HCT116 (cell line): ENCODE measurements at regions not wholly inside any gene's neighbourhood (a gene's known extent, or its start where the extent isn't known, plus 50 kb on each side); places are given as distances from the start of the nearest gene placed in this dataset.

ENCODE experiments used
- ATAC-seq: fragments of 200-7000 bp; cut with Tn5 transposase; 2 replicates; pipeline ENCODE4 v1.9.1; 2020; ENCODE audit warnings: mild to moderate bottlenecking, moderate library complexity
- BruUV-seq: library from RNA; stranded (reverse); fragments of 400-500 nt; replicated peaks from 2 replicates; lab custom pipeline; 2021; lab: Mats Ljungman, UMichigan
- CTCF ChIA-PET: fragments of 300-600 bp; sonication (Branson Sonifier 250); formaldehyde crosslinking; loops from one replicate; lab custom pipeline; 2021; ENCODE audit warnings: antibody characterized with exemption; lab: Charles Lee
- POLR2A ChIA-PET: fragments of 300-600, 350-600 bp; sonication (Branson Sonifier 250); formaldehyde crosslinking; loops from one replicate; lab custom pipeline; 2021; ENCODE audit warnings: antibody characterized with exemption; lab: Charles Lee
- RAD21 ChIA-PET, 2 experiments: fragments of 300-600 bp; sonication (Branson Sonifier 250); formaldehyde crosslinking; loops; one replicate each; lab custom pipeline; 2023; ENCODE audit warnings: low total read pairs in 2 of 2; ENCODE audit not compliant: uncharacterized antibody in 2 of 2, unreplicated experiment in 2 of 2, low non-redundant PET in 1 of 2; lab: Charles Lee
- DNase-seq: peaks from one replicate; pipeline ENCODE4 v3.0.0-alpha.2; 2010; ENCODE audit warnings: low read depth, low spot score
- H2AFZ ChIP-seq: fragments of 200-600 bp; shearing (Covaris generic), sonication (generic); 2 replicates; pipeline ENCODE4 v1.6.1; 2017; ENCODE audit warnings: low read depth, mixed run types, mixed read lengths, antibody characterized with exemption, low read length; ENCODE audit not compliant: poor library complexity, severe bottlenecking
- H3K27ac ChIP-seq: 2 replicates; pipeline ENCODE4 v1.5.1; 2012; ENCODE audit warnings: low read depth, low read length
- H3K27me3 ChIP-seq: fragments of 200-600 bp; sonication (generic); 2 replicates; pipeline ENCODE4 v1.6.1; 2016; ENCODE audit warnings: mixed run types, low read length, mixed read lengths; ENCODE audit not compliant: insufficient read depth
- H3K36me3 ChIP-seq, 2 experiments: fragments of 200-500 bp in 1 of 2; fragments of 200-600 bp in 1 of 2; sonication (Bioruptor generic) in 1 of 2; sonication (generic) in 1 of 2; 2 replicates each; pipeline versions ENCODE4 v1.5.1 to v1.6.1; 2014 to 2016; ENCODE audit warnings: low read length in 2 of 2, inconsistent platforms in 1 of 2, mixed read lengths in 1 of 2, mixed run types in 1 of 2; ENCODE audit not compliant: insufficient read depth in 2 of 2, control insufficient read depth in 1 of 2
- H3K4me1 ChIP-seq, 2 experiments: fragments of 200-600 bp in 1 of 2; sonication (generic) in 1 of 2; 2 replicates each; pipeline versions ENCODE4 v1.5.1 to v1.6.1; 2012 to 2017; ENCODE audit warnings: low read length in 2 of 2, inconsistent platforms in 1 of 2, mild to moderate bottlenecking in 1 of 2, mixed read lengths in 1 of 2, mixed run types in 1 of 2, moderate library complexity in 1 of 2; ENCODE audit not compliant: insufficient read depth in 2 of 2, control insufficient read depth in 1 of 2
- H3K4me2 ChIP-seq: fragments of 200-600 bp; sonication (generic); 2 replicates; pipeline ENCODE4 v1.6.1; 2017; ENCODE audit warnings: mixed run types, low read length, mixed read lengths
- H3K4me3 ChIP-seq, 2 experiments: fragments of 200-600 bp in 1 of 2; sonication (generic) in 1 of 2; replicated peaks in 1 of 2; 2 replicates each; pipeline ENCODE4 v1.5.1; 2011 to 2016; ENCODE audit warnings: low read length in 2 of 2, control low read depth in 1 of 2, low read depth in 1 of 2, mild to moderate bottlenecking in 1 of 2, mixed read lengths in 1 of 2, mixed run types in 1 of 2
- H3K79me2 ChIP-seq: fragments of 200-600 bp; sonication (generic); 2 replicates; pipeline ENCODE4 v1.6.1; 2017; ENCODE audit warnings: mild to moderate bottlenecking, mixed run types, low read length, moderate library complexity, mixed read lengths; ENCODE audit not compliant: insufficient read depth
- H3K9ac ChIP-seq: fragments of 200-600 bp; sonication (generic); 2 replicates; pipeline ENCODE4 v1.6.1; 2016; ENCODE audit warnings: low read length, mixed read lengths
- H3K9me2 ChIP-seq: fragments of 200-600 bp; sonication (generic), shearing (Covaris generic); 2 replicates; pipeline ENCODE4 v1.6.1; 2017; ENCODE audit warnings: mixed run types, mild to moderate bottlenecking, moderate library complexity; ENCODE audit not compliant: insufficient read depth
- H3K9me3 ChIP-seq, 2 experiments: fragments of 200-500 bp in 1 of 2; fragments of 200-600 bp in 1 of 2; sonication (Bioruptor generic) in 1 of 2; sonication (generic) in 1 of 2; 2 replicates each; pipeline ENCODE4 v1.6.1; 2014 to 2017; ENCODE audit warnings: low read length in 2 of 2, mixed read lengths in 2 of 2, inconsistent platforms in 1 of 2, low read depth in 1 of 2, mild to moderate bottlenecking in 1 of 2, mixed run types in 1 of 2, moderate library complexity in 1 of 2; ENCODE audit not compliant: control insufficient read depth in 1 of 2, insufficient read depth in 1 of 2
- H4K20me1 ChIP-seq: fragments of 200-600 bp; sonication (generic), shearing (Covaris generic); 2 replicates; pipeline ENCODE4 v1.6.1; 2017; ENCODE audit warnings: mixed run types, mild to moderate bottlenecking, moderate library complexity; ENCODE audit not compliant: insufficient read depth
- ATF3 ChIP-seq: IDR thresholded peaks from 2 replicates; pipeline ENCODE4 v1.6.1; 2012
- CTCF ChIP-seq, 3 experiments: fragments of 200-600 bp in 1 of 3; sonication (generic) in 1 of 3; IDR thresholded peaks in 2 of 3; conservative IDR thresholded peaks in 1 of 3; 2 replicates each; pipeline ENCODE4 v1.5.1; 2012 to 2017; ENCODE audit warnings: low read depth in 2 of 3, low read length in 2 of 3, antibody characterized with exemption in 1 of 3, borderline replicate concordance in 1 of 3, control low read depth in 1 of 3, mild to moderate bottlenecking in 1 of 3, mixed read lengths in 1 of 3, mixed run types in 1 of 3, moderate library complexity in 1 of 3; ENCODE audit not compliant: insufficient read depth in 1 of 3
- FOSL1 ChIP-seq: IDR thresholded peaks from 2 replicates; pipeline ENCODE4 v1.6.1; 2012; ENCODE audit warnings: low read depth
- JUND ChIP-seq: IDR thresholded peaks from 2 replicates; pipeline ENCODE4 v1.6.1; 2012
- POLR2A ChIP-seq: IDR thresholded peaks from 2 replicates; pipeline ENCODE4 v1.7.0; 2011; ENCODE audit warnings: borderline replicate concordance; ENCODE audit not compliant: insufficient read depth, insufficient read length; ENCODE audit errors: extremely low read depth
- POLR2AphosphoS5 ChIP-seq: IDR thresholded peaks from 2 replicates; pipeline ENCODE4 v1.6.1; 2011; ENCODE audit warnings: mild to moderate bottlenecking, low read depth, low read length, moderate library complexity
- RAD21 ChIP-seq: IDR thresholded peaks from 2 replicates; pipeline ENCODE4 v1.6.1; 2012; ENCODE audit warnings: low read depth, mild to moderate bottlenecking
- SIN3A ChIP-seq: IDR thresholded peaks from 2 replicates; pipeline ENCODE4 v1.6.1; 2012; ENCODE audit warnings: low read depth
- ZBTB33 ChIP-seq: IDR thresholded peaks from 2 replicates; pipeline ENCODE4 v1.6.1; 2011; ENCODE audit warnings: mild to moderate bottlenecking, low read length, moderate library complexity; ENCODE audit not compliant: insufficient replicate concordance; ENCODE audit errors: extremely low read depth
- intact Hi-C: fragments of 100-400 bp; cut with micrococcal nuclease; formaldehyde crosslinking; loops from 2 replicates; pipeline ENCODE4 v1.10.0; 2022

- CTCF ChIA-PET: no interaction called here
These were observed 229.1 kb upstream of the PELI2 start for GRCh38 chr14:55889124-55889523.

More at GRCh38 chr14:55889124-55889523, 229.1 kb upstream of the PELI2 start:
- Histone ChIP-seq H3K4me2 (no peak overlapping the region), H3K9me2 (no peaks in the 10 kb centered on the region), H2AFZ (no peak overlapping the region), H3K79me2 (no peaks in the 10 kb centered on the region), H3K4me1 (no peaks in the 10 kb centered on the region), H3K27me3 (no peaks in the 10 kb centered on the region; the same call in 1 of the 2 replicates), H3K9ac (no peak overlapping the region), H3K36me3 (no peaks in the 10 kb centered on the region), H3K9me3 (no peaks in the 10 kb centered on the region), H3K27ac (no peak overlapping the region), H4K20me1 (no peaks in the 10 kb centered on the region), H3K4me3 (no peak overlapping the region)
- RAD21 ChIA-PET: no interaction called here
- ATAC-seq (no peak), DNase-seq (no peak)
- POLR2A ChIA-PET: no interaction called here
- no peak for TF ChIP-seq SIN3A
- TF ChIP-seq FOSL1: no peak
- TF ChIP-seq ZBTB33: no peak
- no peak for TF ChIP-seq CTCF (IDR thresholded peaks at IDR 0.05 in 2 of 3, conservative IDR thresholded peaks at IDR 0.05 in 1 of 3; ENCODE audit: borderline replicate concordance in 1 of 3, insufficient read depth in 1 of 3, low read depth in 2 of 3, low read length in 2 of 3)
- TF ChIP-seq POLR2AphosphoS5: no peak
- TF ChIP-seq POLR2A: no peak
- TF ChIP-seq ATF3: no peak
- no peak for TF ChIP-seq JUND
- TF ChIP-seq RAD21: no peak
- intact Hi-C loops: no loop called here
- BruUV-seq: no TSS peak
